ENCODE measurements at regions not wholly inside any gene's neighbourhood (a gene's known extent, or its start where the extent isn't known, plus 50 kb on each side); places are given as distances from the start of the nearest gene placed in this dataset.

DNA sequence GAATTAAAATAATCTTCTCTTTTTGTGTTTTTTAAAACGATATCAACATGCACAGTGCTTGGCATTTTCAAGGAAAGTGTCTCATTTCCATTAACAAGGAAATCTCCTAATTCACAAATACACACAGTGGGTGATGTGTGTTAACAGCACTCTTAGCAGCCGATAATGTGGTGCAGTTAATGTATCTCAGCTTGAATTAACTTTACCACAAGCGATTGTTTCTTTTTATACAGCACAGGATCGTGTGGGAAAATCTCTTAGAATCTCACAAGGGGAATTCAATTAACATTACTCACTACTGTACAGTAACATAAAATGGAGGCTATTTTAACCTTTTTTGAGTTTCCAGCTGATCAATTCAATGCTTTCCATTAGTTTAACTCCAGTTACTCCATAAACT, 1841.9 kb downstream of the STIM2 start:
- Histone ChIP-seq H3K27ac (no peak overlapping the region), H3K4me1 (no peaks in the 10 kb centered on the region), H3K4me2 (no peak overlapping the region), H3K4me3 (no peak overlapping the region), H3K9me3 (no peaks in the 10 kb centered on the region)
- POLR2A ChIA-PET, result no interaction called here
- no peak for FAIRE-seq
- CTCF ChIA-PET, result no interaction called here
- WGBS (ENCODE audit: missing lambda C conversion rate), result 9% methylated on average over 4 of the region's 4 CpGs
- TF ChIP-seq, protein P1, sequence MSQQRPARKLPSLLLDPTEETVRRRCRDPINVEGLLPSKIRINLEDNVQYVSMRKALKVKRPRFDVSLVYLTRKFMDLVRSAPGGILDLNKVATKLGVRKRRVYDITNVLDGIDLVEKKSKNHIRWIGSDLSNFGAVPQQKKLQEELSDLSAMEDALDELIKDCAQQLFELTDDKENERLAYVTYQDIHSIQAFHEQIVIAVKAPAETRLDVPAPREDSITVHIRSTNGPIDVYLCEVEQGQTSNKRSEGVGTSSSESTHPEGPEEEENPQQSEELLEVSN (IDR thresholded peaks at IDR 0.05; ENCODE audit: borderline replicate concordance, low read depth), result no peak
- TF ChIP-seq, protein P2, sequence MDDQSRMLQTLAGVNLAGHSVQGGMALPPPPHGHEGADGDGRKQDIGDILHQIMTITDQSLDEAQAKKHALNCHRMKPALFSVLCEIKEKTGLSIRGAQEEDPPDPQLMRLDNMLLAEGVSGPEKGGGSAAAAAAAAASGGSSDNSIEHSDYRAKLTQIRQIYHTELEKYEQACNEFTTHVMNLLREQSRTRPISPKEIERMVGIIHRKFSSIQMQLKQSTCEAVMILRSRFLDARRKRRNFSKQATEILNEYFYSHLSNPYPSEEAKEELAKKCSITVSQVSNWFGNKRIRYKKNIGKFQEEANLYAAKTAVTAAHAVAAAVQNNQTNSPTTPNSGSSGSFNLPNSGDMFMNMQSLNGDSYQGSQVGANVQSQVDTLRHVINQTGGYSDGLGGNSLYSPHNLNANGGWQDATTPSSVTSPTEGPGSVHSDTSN (IDR thresholded peaks at IDR 0.05), result no peak
- TF ChIP-seq RARB (CRISPR knock-in tag; IDR thresholded peaks at IDR 0.05), result no peak
- no peak for TF ChIP-seq RFX5 (IDR thresholded peaks at IDR 0.05)
- ATAC-seq, result no peak
- no peak for DNase-seq (ENCODE audit: low read depth in 1 of 2, low spot score in 1 of 2)

- no peaks in the 10 kb centered on the region for H3K4me1 ChIP-seq
- TF ChIP-seq CHD4 (IDR thresholded peaks at IDR 0.05; ENCODE audit: borderline replicate concordance) (no peak), JUN (IDR thresholded peaks at IDR 0.05) (no peak), POLR2A (IDR thresholded peaks at IDR 0.05; ENCODE audit: low read length) (no peak), REST (IDR thresholded peaks at IDR 0.05) (no peak), NFE2L2 (conservative IDR thresholded peaks at IDR 0.05; ENCODE audit: low read length) (no peak), MAX (IDR thresholded peaks at IDR 0.05) (no peak), FOSL2 (IDR thresholded peaks at IDR 0.05) (no peak), FOSL2 (CRISPR knock-in tag; IDR thresholded peaks at IDR 0.05) (no peak), BCL3 (IDR thresholded peaks at IDR 0.05) (no peak), TP53 (CRISPR knock-in tag; IDR thresholded peaks at IDR 0.05) (no peak), RNF2 (IDR thresholded peaks at IDR 0.05; ENCODE audit: borderline replicate concordance, low read depth) (no peak), EHF (CRISPR knock-in tag; IDR thresholded peaks at IDR 0.05) (no peak), USF2 (IDR thresholded peaks at IDR 0.05) (no peak), MAFK (IDR thresholded peaks at IDR 0.05; ENCODE audit: partially characterized antibody) (no peak)
- TF ChIP-seq, protein P2 (IDR thresholded peaks at IDR 0.05), result no peak
- no peak for FAIRE-seq
- DNase-seq (ENCODE audit: low read depth in 1 of 2, low spot score in 1 of 2), result no peak
- H3K27ac ChIP-seq, result no peak overlapping the region
- WGBS (ENCODE audit: missing lambda C conversion rate), result 22% methylated on average over 3 of the region's 3 CpGs
- no peak overlapping the region for H3K4me3 ChIP-seq
- no peak overlapping the region for H3K4me2 ChIP-seq
- ChIA-PET CTCF (no interaction called here), POLR2A (no interaction called here)
- H3K9me3 ChIP-seq, result no peaks in the 10 kb centered on the region
- no peak for ATAC-seq
Observed at GRCh38 chr4:28709891-28710290, 1849.2 kb downstream of the STIM2 start.
